ENCODE measurements at regions not wholly inside any gene's neighbourhood (a gene's known extent, or its start where the extent isn't known, plus 50 kb on each side); places are given as distances from the start of the nearest gene placed in this dataset.

- no peak for TF ChIP-seq CTCF (conservative IDR thresholded peaks at IDR 0.05; ENCODE audit: low read depth, low read length)
- no peak for TF ChIP-seq EZH2 (IDR thresholded peaks at IDR 0.05; ENCODE audit: borderline replicate concordance, low read depth, low read length, poor library complexity, severe bottlenecking)
- no peak for DNase-seq (ENCODE audit: low spot score)
- H3K36me3 ChIP-seq (ENCODE audit: insufficient read depth, low read length, poor library complexity, severe bottlenecking): no peaks in the 10 kb centered on the region
- peaks cover 8% of the 10 kb centered on the region for H3K4me1 ChIP-seq (ENCODE audit: insufficient read depth, low read length, poor library complexity, severe bottlenecking)
- CTCF ChIA-PET: no interaction called here
- BruUV-seq (replicated peaks): no TSS peak
- POLR2A ChIA-PET (ENCODE audit: low non-redundant PET): no interaction called here
- no peak overlapping the region for H3K4me3 ChIP-seq (ENCODE audit: low read depth, low read length, poor library complexity, severe bottlenecking)
- H3K27ac ChIP-seq (ENCODE audit: low read depth, low read length, poor library complexity, severe bottlenecking): no peak overlapping the region
- no peaks in the 10 kb centered on the region for H3K27me3 ChIP-seq (replicated peaks; ENCODE audit: insufficient read depth, low read depth, low read length, poor library complexity)
- H3K9me3 ChIP-seq (ENCODE audit: low read depth, low read length, poor library complexity, severe bottlenecking): no peaks in the 10 kb centered on the region
- intact Hi-C loops (cut with micrococcal nuclease; ENCODE audit: unreplicated experiment): no loop called here
Measured at GRCh38 chr5:74469234-74469994, 171.1 kb downstream of the ENC1 start.

GRCh38 chr5:74468421-74468820 lies 172.1 kb downstream of the ENC1 start:
- peaks cover 8% of the 10 kb centered on the region for H3K4me1 ChIP-seq (ENCODE audit: insufficient read depth, low read length, poor library complexity, severe bottlenecking)
- TF ChIP-seq EZH2 (IDR thresholded peaks at IDR 0.05; ENCODE audit: borderline replicate concordance, low read depth, low read length, poor library complexity, severe bottlenecking): no peak
- TF ChIP-seq CTCF (conservative IDR thresholded peaks at IDR 0.05; ENCODE audit: low read depth, low read length): no peak
- POLR2A ChIA-PET (ENCODE audit: low non-redundant PET): no interaction called here
- H3K27me3 ChIP-seq (replicated peaks; ENCODE audit: insufficient read depth, low read depth, low read length, poor library complexity): no peaks in the 10 kb centered on the region
- no peak for DNase-seq (ENCODE audit: low spot score)
- no peaks in the 10 kb centered on the region for H3K9me3 ChIP-seq (ENCODE audit: low read depth, low read length, poor library complexity, severe bottlenecking)
- no peak overlapping the region for H3K27ac ChIP-seq (ENCODE audit: low read depth, low read length, poor library complexity, severe bottlenecking)
- no TSS peak for BruUV-seq (replicated peaks)
- H3K4me3 ChIP-seq (ENCODE audit: low read depth, low read length, poor library complexity, severe bottlenecking): no peak overlapping the region
- H3K36me3 ChIP-seq (ENCODE audit: insufficient read depth, low read length, poor library complexity, severe bottlenecking): no peaks in the 10 kb centered on the region
- CTCF ChIA-PET: no interaction called here
- intact Hi-C loops (cut with micrococcal nuclease; ENCODE audit: unreplicated experiment): no loop called here

- peaks cover 8% of the 10 kb centered on the region for H3K27me3 ChIP-seq (replicated peaks; ENCODE audit: insufficient read depth, low read depth, low read length, poor library complexity)
- no peak for DNase-seq (ENCODE audit: low spot score)
- H3K4me3 ChIP-seq (ENCODE audit: low read depth, low read length, poor library complexity, severe bottlenecking): no peak overlapping the region
- no peak overlapping the region for H3K27ac ChIP-seq (ENCODE audit: low read depth, low read length, poor library complexity, severe bottlenecking)
- TF ChIP-seq EZH2 (IDR thresholded peaks at IDR 0.05; ENCODE audit: borderline replicate concordance, low read depth, low read length, poor library complexity, severe bottlenecking): no peak
- no peak for TF ChIP-seq CTCF (conservative IDR thresholded peaks at IDR 0.05; ENCODE audit: low read depth, low read length)
- ChIA-PET CTCF (no interaction called here), POLR2A (ENCODE audit: low non-redundant PET) (no interaction called here)
- no TSS peak for BruUV-seq (replicated peaks)
- intact Hi-C loops (cut with micrococcal nuclease; ENCODE audit: unreplicated experiment): no loop called here
- peaks cover 7% of the 10 kb centered on the region for H3K4me1 ChIP-seq (ENCODE audit: insufficient read depth, low read length, poor library complexity, severe bottlenecking)
- H3K36me3 ChIP-seq (ENCODE audit: insufficient read depth, low read length, poor library complexity, severe bottlenecking): no peaks in the 10 kb centered on the region
- no peaks in the 10 kb centered on the region for H3K9me3 ChIP-seq (ENCODE audit: low read depth, low read length, poor library complexity, severe bottlenecking)
Measured at GRCh38 chr5:74465724-74466123, 174.8 kb downstream of the ENC1 start.
